BE2C (cell line): ENCODE measurements at regions not wholly inside any gene's neighbourhood (a gene's known extent, or its start where the extent isn't known, plus 50 kb on each side); places are given as distances from the start of the nearest gene placed in this dataset.

ENCODE experiments used
- DNase-seq: peaks from one replicate; pipeline ENCODE4 v3.0.0-alpha.2; 2020
- H3K27me3 ChIP-seq: fragments of 250-450 bp; sonication (Bioruptor Pico); 2 replicates; pipeline ENCODE4 v1.5.1; 2020; ENCODE audit warnings: mild to moderate bottlenecking
- H3K36me3 ChIP-seq: fragments of 250-450 bp; sonication (Bioruptor Pico); 2 replicates; pipeline ENCODE4 v1.5.1; 2020; ENCODE audit warnings: mild to moderate bottlenecking
- H3K4me1 ChIP-seq: fragments of 250-450 bp; sonication (Bioruptor Pico); 2 replicates; pipeline ENCODE4 v1.5.1; 2020
- H3K4me3 ChIP-seq: 2 replicates; pipeline ENCODE4 v1.5.1; 2011; ENCODE audit warnings: low read depth, low read length
- H3K9me3 ChIP-seq: fragments of 250-450 bp; sonication (Bioruptor Pico); 2 replicates; pipeline ENCODE4 v1.5.1; 2020
- TF ChIP-seq, protein P1 (sequence below): IDR thresholded peaks from 2 replicates; pipeline ENCODE4 v1.5.1; 2012; ENCODE audit warnings: mild to moderate bottlenecking, low read depth, low read length

DNA sequence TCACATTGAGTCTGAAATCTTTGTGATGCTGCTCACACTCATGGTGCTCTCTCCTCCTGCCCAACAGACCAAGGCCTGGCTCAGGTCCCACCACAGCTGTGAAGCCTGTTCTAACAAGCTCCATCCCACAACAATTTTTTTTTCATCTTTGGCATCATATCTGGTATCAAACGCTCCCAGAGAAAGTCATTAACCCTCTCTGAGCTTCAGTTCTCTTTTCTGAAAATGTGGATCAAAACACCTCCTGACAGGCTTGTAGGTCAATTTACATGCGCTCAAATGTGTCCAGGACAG, 224.4 kb downstream of the LACC1 start:
- DNase-seq = no peak
- Histone ChIP-seq H3K27me3 (peaks cover 4% of the 10 kb centered on the region), H3K4me1 (no peaks in the 10 kb centered on the region), H3K4me3 (no peak overlapping the region), H3K9me3 (no peaks in the 10 kb centered on the region; the same call in 1 of the 2 replicates), H3K36me3 (no peaks in the 10 kb centered on the region)
- TF ChIP-seq, protein P1, sequence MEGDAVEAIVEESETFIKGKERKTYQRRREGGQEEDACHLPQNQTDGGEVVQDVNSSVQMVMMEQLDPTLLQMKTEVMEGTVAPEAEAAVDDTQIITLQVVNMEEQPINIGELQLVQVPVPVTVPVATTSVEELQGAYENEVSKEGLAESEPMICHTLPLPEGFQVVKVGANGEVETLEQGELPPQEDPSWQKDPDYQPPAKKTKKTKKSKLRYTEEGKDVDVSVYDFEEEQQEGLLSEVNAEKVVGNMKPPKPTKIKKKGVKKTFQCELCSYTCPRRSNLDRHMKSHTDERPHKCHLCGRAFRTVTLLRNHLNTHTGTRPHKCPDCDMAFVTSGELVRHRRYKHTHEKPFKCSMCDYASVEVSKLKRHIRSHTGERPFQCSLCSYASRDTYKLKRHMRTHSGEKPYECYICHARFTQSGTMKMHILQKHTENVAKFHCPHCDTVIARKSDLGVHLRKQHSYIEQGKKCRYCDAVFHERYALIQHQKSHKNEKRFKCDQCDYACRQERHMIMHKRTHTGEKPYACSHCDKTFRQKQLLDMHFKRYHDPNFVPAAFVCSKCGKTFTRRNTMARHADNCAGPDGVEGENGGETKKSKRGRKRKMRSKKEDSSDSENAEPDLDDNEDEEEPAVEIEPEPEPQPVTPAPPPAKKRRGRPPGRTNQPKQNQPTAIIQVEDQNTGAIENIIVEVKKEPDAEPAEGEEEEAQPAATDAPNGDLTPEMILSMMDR = no peak

- Histone ChIP-seq H3K27me3 (peaks cover 4% of the 10 kb centered on the region), H3K9me3 (no peaks in the 10 kb centered on the region; the same call in 1 of the 2 replicates), H3K4me3 (no peak overlapping the region), H3K36me3 (no peaks in the 10 kb centered on the region), H3K4me1 (no peaks in the 10 kb centered on the region)
- DNase-seq = no peak
- TF ChIP-seq, protein P1 = no peak
Measured at GRCh38 chr13:44104969-44105368, 225.3 kb downstream of the LACC1 start.

DNA sequence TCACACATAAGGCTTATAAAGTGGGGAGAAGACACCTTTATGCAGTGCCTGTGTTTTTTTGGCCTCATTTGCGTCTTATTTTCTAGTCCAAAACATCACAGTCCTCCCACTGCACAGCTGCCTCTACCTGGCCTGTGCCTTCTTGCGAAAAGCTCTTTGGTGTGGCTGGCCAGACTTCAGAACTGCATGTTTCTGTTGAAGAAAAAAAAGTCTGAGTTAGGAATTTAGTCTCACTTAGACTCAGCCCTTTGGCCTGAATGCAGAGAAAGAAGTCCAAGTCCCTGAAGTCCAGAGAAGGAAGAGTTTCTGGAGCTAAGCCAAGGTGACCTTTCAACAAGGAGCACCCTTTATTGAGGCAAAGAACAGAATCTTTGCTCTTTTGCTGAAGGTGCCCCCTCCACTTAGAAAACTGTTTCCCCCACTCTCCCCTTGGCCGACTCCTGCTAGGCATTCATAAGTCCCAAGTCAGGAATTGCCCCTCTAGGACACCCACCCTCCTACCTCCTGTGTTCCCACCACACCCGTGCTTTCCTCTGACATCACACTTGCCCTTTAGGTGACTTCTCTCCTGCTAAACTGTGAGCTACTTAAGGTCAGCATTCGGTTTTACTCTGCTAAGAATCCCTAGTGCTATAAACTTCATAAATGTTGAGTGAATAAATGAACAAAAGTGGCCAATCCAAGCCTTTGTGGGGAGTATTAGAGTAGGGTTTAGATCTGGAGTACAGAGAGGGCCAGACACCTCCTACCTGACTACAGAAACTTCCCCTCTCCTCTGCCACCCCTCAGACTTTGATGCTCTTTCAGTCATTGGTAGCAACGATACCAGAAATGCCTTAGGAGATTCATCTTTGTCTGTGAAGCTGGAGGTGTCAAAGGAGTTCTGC, 226.8 kb downstream of the LACC1 start:
- H3K9me3 ChIP-seq = no peaks in the 10 kb centered on the region; the same call in 1 of the 2 replicates
- H3K36me3 ChIP-seq = no peaks in the 10 kb centered on the region
- TF ChIP-seq, protein P1 = no peak
- H3K4me1 ChIP-seq = no peaks in the 10 kb centered on the region
- no peak for DNase-seq
- no peak overlapping the region for H3K4me3 ChIP-seq
- no peaks in the 10 kb centered on the region; the same call in 1 of the 2 replicates for H3K27me3 ChIP-seq

DNA sequence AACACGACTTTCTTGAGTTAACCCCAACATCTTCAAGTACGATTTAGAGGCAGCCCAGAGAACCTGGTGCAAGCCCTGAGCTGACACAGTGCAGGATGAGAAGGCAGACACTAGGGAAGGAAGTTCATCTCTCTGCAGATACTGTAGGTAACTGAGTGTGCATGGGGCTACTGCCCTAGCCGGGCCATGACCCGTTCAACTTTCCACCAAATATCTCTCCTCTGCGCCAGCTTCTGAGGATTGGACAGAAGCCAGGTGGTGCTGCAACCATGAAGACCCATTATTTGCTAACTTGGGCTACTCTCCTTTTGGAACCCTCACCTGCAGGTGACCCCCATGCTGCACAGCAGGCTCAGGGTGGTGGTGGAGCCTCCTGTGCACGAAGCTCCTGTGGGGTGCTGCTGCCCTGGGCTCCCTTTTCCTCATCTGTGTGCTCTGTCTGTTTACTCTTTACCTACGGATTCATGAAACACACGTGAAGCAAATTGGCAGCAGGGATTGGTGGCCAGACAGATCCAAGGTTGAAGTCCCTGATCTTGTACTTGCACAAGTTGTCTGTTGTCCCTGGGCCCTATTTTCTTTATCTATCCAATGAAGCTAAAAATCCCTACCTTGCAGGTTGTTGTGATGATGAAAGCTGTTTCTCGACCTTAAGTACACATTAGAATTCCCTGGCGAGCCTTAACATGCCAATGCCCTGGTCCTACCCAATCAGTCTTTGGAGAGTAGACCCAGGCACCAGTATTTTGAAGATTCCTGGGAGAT, 227.8 kb downstream of the LACC1 start:
- no peak for DNase-seq
- Histone ChIP-seq H3K4me1 (no peaks in the 10 kb centered on the region), H3K4me3 (no peak overlapping the region), H3K36me3 (no peaks in the 10 kb centered on the region), H3K27me3 (no peaks in the 10 kb centered on the region), H3K9me3 (no peaks in the 10 kb centered on the region; the same call in 1 of the 2 replicates)
- TF ChIP-seq, protein P1 = no peak

DNA sequence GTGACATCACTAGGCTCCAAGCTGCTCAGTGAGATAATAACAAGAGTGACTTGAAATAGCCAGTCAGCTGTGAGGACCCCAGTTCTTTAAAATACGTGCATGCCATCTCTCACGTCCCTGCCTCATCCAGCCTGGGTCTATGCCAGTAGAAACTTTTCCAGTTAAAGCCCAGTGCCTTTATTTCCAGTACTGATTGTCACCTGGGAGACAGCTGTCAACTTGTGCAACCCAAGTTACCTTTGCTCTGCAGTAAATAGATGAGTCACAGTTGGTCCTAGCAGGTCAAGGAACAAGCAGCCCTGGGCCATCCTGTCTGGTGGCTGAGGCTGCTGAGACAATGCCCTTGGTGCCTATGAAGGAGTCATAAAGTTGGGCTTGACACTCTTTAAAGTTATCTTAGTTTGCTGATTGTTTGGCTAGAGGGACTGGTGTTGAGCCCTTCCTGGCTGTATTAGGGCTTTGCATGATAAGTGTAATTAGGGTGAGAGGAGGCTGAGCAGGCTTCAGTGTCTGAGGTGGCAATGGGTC, 228.7 kb downstream of the LACC1 start:
- Histone ChIP-seq H3K4me1 (no peaks in the 10 kb centered on the region), H3K9me3 (no peaks in the 10 kb centered on the region), H3K36me3 (no peaks in the 10 kb centered on the region), H3K4me3 (no peak overlapping the region), H3K27me3 (no peaks in the 10 kb centered on the region)
- DNase-seq = no peak
- TF ChIP-seq, protein P1 = no peak
